ENCODE measurements at regions not wholly inside any gene's neighbourhood (a gene's known extent, or its start where the extent isn't known, plus 50 kb on each side); places are given as distances from the start of the nearest gene placed in this dataset.
A peak's percentile ranks its signal among the peaks of the same experiment; 100 is the strongest.

- peak; percentile 18 for DNase-seq (ENCODE audit: unreplicated experiment)
- Mint-ChIP-seq H3K27ac (ENCODE audit: low read depth, unreplicated experiment) (no peak overlapping the region), H3K4me1 (ENCODE audit: insufficient read depth, unreplicated experiment) (no peaks in the 10 kb centered on the region), H3K9me3 (ENCODE audit: unreplicated experiment) (peaks cover 7% of the 10 kb centered on the region), H3K36me3 (ENCODE audit: insufficient read depth, unreplicated experiment) (no peaks in the 10 kb centered on the region), H3K27me3 (ENCODE audit: insufficient read depth, unreplicated experiment) (peaks cover 11% of the 10 kb centered on the region), H3K4me3 (ENCODE audit: unreplicated experiment) (no peak overlapping the region)
- intact Hi-C loops (cut with micrococcal nuclease), result no loop called here
- no peak for TF ChIP-seq CTCF (IDR thresholded peaks at IDR 0.05; ENCODE audit: unreplicated experiment)
- no TSS peak for BruUV-seq (replicated peaks)
- ChIA-PET POLR2A (interaction anchor here (1.4 kb wide), 1 partner anchor 34 kb away, joined by 5 read pairs; no protein-coding TSS in a partner anchor), CTCF (no interaction called here)
Measured at GRCh38 chr3:194905696-194906095, 220.0 kb downstream of the FAM43A start.

GRCh38 chr3:194906229-194906629 is 220.5 kb downstream of the FAM43A start:
- H3K4me3 Mint-ChIP-seq (ENCODE audit: unreplicated experiment), result no peak overlapping the region
- H3K36me3 Mint-ChIP-seq (ENCODE audit: insufficient read depth, unreplicated experiment), result no peaks in the 10 kb centered on the region
- TF ChIP-seq CTCF (IDR thresholded peaks at IDR 0.05; ENCODE audit: unreplicated experiment), result no peak
- CTCF ChIA-PET, result no interaction called here
- H3K9me3 Mint-ChIP-seq (ENCODE audit: unreplicated experiment), result peaks cover 7% of the 10 kb centered on the region
- intact Hi-C loops (cut with micrococcal nuclease), result no loop called here
- DNase-seq (ENCODE audit: unreplicated experiment), result peak; percentile 52
- H3K27ac Mint-ChIP-seq (ENCODE audit: low read depth, unreplicated experiment), result no peak overlapping the region
- POLR2A ChIA-PET, result interaction anchor here (1.2 to 1.4 kb wide), 2 partner anchors 8 to 35 kb away, joined by 5 read pairs; no protein-coding TSS in a partner anchor
- BruUV-seq (replicated peaks), result no TSS peak
- H3K4me1 Mint-ChIP-seq (ENCODE audit: insufficient read depth, unreplicated experiment), result no peaks in the 10 kb centered on the region
- H3K27me3 Mint-ChIP-seq (ENCODE audit: insufficient read depth, unreplicated experiment), result peaks cover 16% of the 10 kb centered on the region

- Mint-ChIP-seq H3K27me3 (ENCODE audit: insufficient read depth, unreplicated experiment) (peaks cover 14% of the 10 kb centered on the region), H3K4me3 (ENCODE audit: unreplicated experiment) (no peak overlapping the region), H3K27ac (ENCODE audit: low read depth, unreplicated experiment) (no peak overlapping the region), H3K4me1 (ENCODE audit: insufficient read depth, unreplicated experiment) (no peaks in the 10 kb centered on the region), H3K36me3 (ENCODE audit: insufficient read depth, unreplicated experiment) (no peaks in the 10 kb centered on the region), H3K9me3 (ENCODE audit: unreplicated experiment) (peaks cover 7% of the 10 kb centered on the region)
- no TSS peak for BruUV-seq (replicated peaks)
- intact Hi-C loops (cut with micrococcal nuclease), result no loop called here
- ChIA-PET POLR2A (interaction anchor here (1.2 kb wide), 1 partner anchor 9 kb away, joined by 5 read pairs; no protein-coding TSS in a partner anchor), CTCF (no interaction called here)
- TF ChIP-seq CTCF (IDR thresholded peaks at IDR 0.05; ENCODE audit: unreplicated experiment), result no peak
- no peak for DNase-seq (ENCODE audit: unreplicated experiment)
Measured at GRCh38 chr3:194906970-194907629, 221.4 kb downstream of the FAM43A start.

- DNase-seq (ENCODE audit: unreplicated experiment), result no peak
- Mint-ChIP-seq H3K9me3 (ENCODE audit: unreplicated experiment) (peaks cover 7% of the 10 kb centered on the region), H3K36me3 (ENCODE audit: insufficient read depth, unreplicated experiment) (no peaks in the 10 kb centered on the region), H3K4me1 (ENCODE audit: insufficient read depth, unreplicated experiment) (no peaks in the 10 kb centered on the region), H3K27me3 (ENCODE audit: insufficient read depth, unreplicated experiment) (peaks cover 14% of the 10 kb centered on the region), H3K27ac (ENCODE audit: low read depth, unreplicated experiment) (no peak overlapping the region), H3K4me3 (ENCODE audit: unreplicated experiment) (no peak overlapping the region)
- CTCF ChIA-PET, result no interaction called here
- no peak for TF ChIP-seq CTCF (IDR thresholded peaks at IDR 0.05; ENCODE audit: unreplicated experiment)
- BruUV-seq (replicated peaks), result no TSS peak
- POLR2A ChIA-PET, result no interaction called here
- intact Hi-C loops (cut with micrococcal nuclease), result no loop called here
Measured at GRCh38 chr3:194907811-194908210, 222.1 kb downstream of the FAM43A start.

All from MCF 10A (cell line).